AG04450 (cell line): ENCODE measurements at regions not wholly inside any gene's neighbourhood (a gene's known extent, or its start where the extent isn't known, plus 50 kb on each side); places are given as distances from the start of the nearest gene placed in this dataset.

Experiments used
- CTCF ChIA-PET: fragments of 300-600, 350-600 bp; formaldehyde crosslinking; extraction: SDS; loops from one replicate; lab custom pipeline; 2022; ENCODE audit warnings: antibody characterized with exemption, inconsistent platforms; lab: Charles Lee
- POLR2A ChIA-PET: fragments of 350-600 bp; formaldehyde crosslinking; extraction: SDS; loops from one replicate; lab custom pipeline; 2021; ENCODE audit warnings: antibody characterized with exemption, inconsistent platforms; lab: Yijun Ruan, JAX
- DNase-seq: peaks from one replicate; pipeline ENCODE4 v3.0.0-alpha.2; 2011; ENCODE audit warnings: low read depth, low spot score
- H3K27ac ChIP-seq: one replicate; pipeline ENCODE4 v1.5.1; 2012; ENCODE audit warnings: low read depth, low read length, control low read depth
- H3K27me3 ChIP-seq: one replicate; pipeline ENCODE4 v1.6.0; 2012; ENCODE audit warnings: low read length; ENCODE audit not compliant: control insufficient read depth, insufficient read depth
- H3K4me3 ChIP-seq: 2 replicates; pipeline ENCODE4 v1.5.1; 2011; ENCODE audit warnings: mild to moderate bottlenecking, low read depth, low read length, control low read depth
- H3K9me3 ChIP-seq: 2 replicates; pipeline ENCODE4 v1.5.1; 2012; ENCODE audit warnings: low read length; ENCODE audit not compliant: control insufficient read depth, insufficient read depth
- CTCF ChIP-seq: IDR thresholded peaks from 2 replicates; pipeline ENCODE4 v1.5.1; 2011; ENCODE audit warnings: low read depth, low read length, control low read depth, inconsistent platforms

- no peaks in the 10 kb centered on the region for H3K27me3 ChIP-seq
- ChIA-PET CTCF (interaction anchor here (0.7 kb wide), 1 partner anchor 1576 kb away, joined by 3 read pairs; no protein-coding TSS in a partner anchor), POLR2A (interaction anchor here (0.6 kb wide), 1 partner anchor 1522 kb away, joined by 3 read pairs; no protein-coding TSS in a partner anchor)
- H3K9me3 ChIP-seq = no peaks in the 10 kb centered on the region
- no peak overlapping the region for H3K4me3 ChIP-seq
- TF ChIP-seq CTCF = no peak
- H3K27ac ChIP-seq = no peak overlapping the region
- DNase-seq = no peak
Measured at GRCh38 chr3:165462636-165463334, 266.6 kb upstream of the SLITRK3 start.

GRCh38 chr3:165459924-165460835 is 264.0 kb upstream of the SLITRK3 start:
- Histone ChIP-seq H3K4me3 (no peak overlapping the region), H3K9me3 (no peaks in the 10 kb centered on the region), H3K27ac (no peak overlapping the region), H3K27me3 (no peaks in the 10 kb centered on the region)
- TF ChIP-seq CTCF = no peak
- no peak for DNase-seq
- POLR2A ChIA-PET = no interaction called here
- CTCF ChIA-PET = interaction anchor here (0.9 kb wide), 1 partner anchor 8 kb away, joined by 4 read pairs; no protein-coding TSS in a partner anchor

GRCh38 chr3:165459111-165459510 is 262.9 kb upstream of the SLITRK3 start:
- no peaks in the 10 kb centered on the region for H3K27me3 ChIP-seq
- ChIA-PET POLR2A (no interaction called here), CTCF (no interaction called here)
- DNase-seq = no peak
- no peak overlapping the region for H3K27ac ChIP-seq
- H3K4me3 ChIP-seq = no peak overlapping the region
- no peak for TF ChIP-seq CTCF
- no peaks in the 10 kb centered on the region for H3K9me3 ChIP-seq

GRCh38 chr3:165457096-165457495 is 260.9 kb upstream of the SLITRK3 start:
- H3K9me3 ChIP-seq = no peaks in the 10 kb centered on the region
- no peak overlapping the region for H3K27ac ChIP-seq
- no peaks in the 10 kb centered on the region for H3K27me3 ChIP-seq
- no peak for DNase-seq
- H3K4me3 ChIP-seq = no peak overlapping the region
- ChIA-PET POLR2A (no interaction called here), CTCF (no interaction called here)
- no peak for TF ChIP-seq CTCF

- Histone ChIP-seq H3K9me3 (no peaks in the 10 kb centered on the region), H3K27ac (no peak overlapping the region), H3K27me3 (no peaks in the 10 kb centered on the region), H3K4me3 (no peak overlapping the region)
- ChIA-PET CTCF (no interaction called here), POLR2A (no interaction called here)
- TF ChIP-seq CTCF = no peak
- no peak for DNase-seq
Measured at GRCh38 chr3:165455793-165456192, 259.6 kb upstream of the SLITRK3 start.
